Ovary (tissue), 7 donors: ENCODE measurements at regions not wholly inside any gene's neighbourhood (a gene's known extent, or its start where the extent isn't known, plus 50 kb on each side); places are given as distances from the start of the nearest gene placed in this dataset.

Experiments used
- DNase-seq, 5 donors: peaks; one replicate each; pipeline ENCODE4 v3.0.0-alpha.2; 2019 to 2020
- H3K27ac ChIP-seq, 2 donors: fragments of 200-600 bp; one replicate each; pipeline versions ENCODE4 v1.5.1 to v1.8.0; 2019 to 2022
- H3K27me3 ChIP-seq: fragments of 200-600 bp; one replicate; pipeline ENCODE4 v1.8.0; 2022
- H3K36me3 ChIP-seq: fragments of 200-600 bp; sonication (generic); one replicate; pipeline ENCODE4 v1.5.1; 2019
- H3K4me1 ChIP-seq: one replicate; pipeline ENCODE4 v1.8.1; 2013; ENCODE audit warnings: mild to moderate bottlenecking, moderate library complexity; ENCODE audit not compliant: insufficient read depth
- H3K4me3 ChIP-seq: fragments of 200-600 bp; sonication (generic); one replicate; pipeline ENCODE4 v1.5.1; 2017
- H3K9me3 ChIP-seq, 2 donors: fragments of 200-600 bp in 1 of 2; sonication (generic) in 1 of 2; one replicate each; pipeline versions ENCODE4 v1.5.1 to v1.8.1; 2013 to 2019; ENCODE audit warnings: mild to moderate bottlenecking in 1 of 2, moderate library complexity in 1 of 2
- CTCF ChIP-seq, 3 donors: fragments of 450-650 bp in 2 of 3; fragments of 200-600 bp in 1 of 3; IDR thresholded peaks; one replicate each; pipeline versions ENCODE4 v1.5.1 to v1.8.0; 2016 to 2022; ENCODE audit warnings: antibody characterized with exemption in 3 of 3, mild to moderate bottlenecking in 1 of 3
- EP300 ChIP-seq: sonication (generic); formaldehyde crosslinking; IDR thresholded peaks from one replicate; pipeline ENCODE4 v1.6.1; 2017; ENCODE audit warnings: antibody characterized with exemption
- POLR2A ChIP-seq: fragments of 450-650 bp; IDR thresholded peaks from one replicate; pipeline ENCODE4 v1.6.1; 2017; ENCODE audit warnings: antibody characterized with exemption, mild to moderate bottlenecking, moderate library complexity
- WGBS, 3 donors: extraction: QIAGEN DNeasy Blood & Tissue Kit in 1 of 3; methylation state at CpG; one replicate each; pipeline versions ENCODE4 v1.1.5 to v1.1.7; 2013 to 2017; 5-methylcytosine and 5-hydroxymethylcytosine counted together
- intact Hi-C, 4 donors: fragments of 100-400 bp; cut with DNase I; formaldehyde crosslinking; loops; one replicate each; pipeline versions ENCODE4 v1.11.0 to v1.15.1; 2022 to 2023
- donor health status: DM: no; HTN: no; CAD: no; lungs with moderate emphysema.
- donor health status: DM: no; HTN: no; CAD: no.
- donor health status: Bipolar disorder and iron deficiency.
- donor health status: DM: no; HTN: no; CAD: no.
- donor health status: DM: yes; HTN: yes; CAD: no.

- TF ChIP-seq EP300 (no peak), POLR2A (no peak), CTCF (IDR thresholded peaks at IDR 0.05) (no peak)
- no peak overlapping the region for H3K27ac ChIP-seq
- WGBS, 3 donors = 91 to 99% (median 96%) methylated on average over 1 of the region's 1 CpG
- no peaks in the 10 kb centered on the region for H3K36me3 ChIP-seq
- no peaks in the 10 kb centered on the region for H3K4me1 ChIP-seq
- intact Hi-C loops = no loop called here
- no peak for DNase-seq
- H3K27me3 ChIP-seq = no peaks in the 10 kb centered on the region
- no peaks in the 10 kb centered on the region for H3K9me3 ChIP-seq
- no peak overlapping the region for H3K4me3 ChIP-seq
Observed at GRCh38 chr5:100691548-100691947, 156.4 kb downstream of the FAM174A start.

GRCh38 chr5:100693481-100693880 lies 158.3 kb downstream of the FAM174A start:
- Histone ChIP-seq H3K4me1 (no peaks in the 10 kb centered on the region), H3K4me3 (no peak overlapping the region), H3K27me3 (no peaks in the 10 kb centered on the region), H3K9me3 (no peaks in the 10 kb centered on the region), H3K36me3 (no peaks in the 10 kb centered on the region), H3K27ac (no peak overlapping the region)
- no peak for DNase-seq
- WGBS, 3 donors = 69 to 83% (median 72%) methylated on average over 1 of the region's 1 CpG
- TF ChIP-seq CTCF (IDR thresholded peaks at IDR 0.05) = no peak
- no peak for TF ChIP-seq POLR2A
- TF ChIP-seq EP300 = no peak
- intact Hi-C loops = no loop called here

DNA sequence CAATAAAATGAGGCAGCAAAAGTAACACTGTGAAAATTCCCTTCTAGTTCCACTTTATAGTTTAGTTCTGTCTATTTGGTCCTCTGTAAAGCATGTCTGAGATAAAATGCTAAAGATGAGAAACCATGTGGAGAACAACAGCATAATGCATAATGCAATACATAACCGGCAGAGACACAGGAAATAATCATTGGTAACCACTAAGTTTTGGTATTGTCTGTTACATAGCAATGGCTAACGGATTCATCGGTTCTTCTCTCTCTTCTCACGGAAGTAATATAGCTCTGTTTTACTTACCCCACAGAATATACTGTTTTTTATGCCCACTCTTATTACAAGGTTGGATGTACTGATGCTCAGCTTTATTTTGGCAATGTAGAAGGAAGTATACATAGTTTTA lies 158.9 kb downstream of the FAM174A start:
- Histone ChIP-seq H3K36me3 (no peaks in the 10 kb centered on the region), H3K4me3 (no peak overlapping the region), H3K27ac (no peak overlapping the region), H3K4me1 (no peaks in the 10 kb centered on the region), H3K27me3 (no peaks in the 10 kb centered on the region), H3K9me3 (no peaks in the 10 kb centered on the region)
- intact Hi-C loops = no loop called here
- WGBS, 3 donors = 64 to 69% (median 66%) methylated on average over 4 of the region's 4 CpGs
- DNase-seq = no peak
- TF ChIP-seq CTCF (IDR thresholded peaks at IDR 0.05) (no peak), EP300 (no peak), POLR2A (no peak)

DNA sequence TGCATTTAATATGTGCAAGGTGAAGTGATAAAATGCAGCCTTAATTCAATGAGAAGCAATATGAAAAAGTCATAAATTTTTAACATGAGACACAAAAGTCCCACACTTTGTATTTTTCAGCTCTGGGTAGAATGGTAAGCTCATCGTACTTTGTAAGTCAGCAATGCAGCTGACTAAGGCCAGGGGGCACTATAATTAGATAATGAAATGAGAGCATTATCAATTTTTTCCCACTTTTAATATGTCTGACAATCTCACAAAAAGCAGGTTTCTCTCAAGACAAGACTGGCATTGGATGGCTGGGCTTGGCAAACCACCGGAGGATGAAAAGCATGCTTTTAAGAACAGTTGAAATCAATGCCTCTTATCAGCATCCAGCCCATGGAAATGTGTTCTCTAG lies 162.8 kb downstream of the FAM174A start:
- H3K4me1 ChIP-seq = no peaks in the 10 kb centered on the region
- TF ChIP-seq POLR2A = no peak
- no peak for TF ChIP-seq CTCF (IDR thresholded peaks at IDR 0.05)
- TF ChIP-seq EP300 = no peak
- no peaks in the 10 kb centered on the region for H3K9me3 ChIP-seq
- no peak overlapping the region for H3K27ac ChIP-seq
- WGBS, 3 donors = 75 to 87% (median 76%) methylated on average over 2 of the region's 2 CpGs
- no peak overlapping the region for H3K4me3 ChIP-seq
- H3K27me3 ChIP-seq = no peaks in the 10 kb centered on the region
- DNase-seq = no peak
- H3K36me3 ChIP-seq = no peaks in the 10 kb centered on the region
- intact Hi-C loops = no loop called here

- Histone ChIP-seq H3K9me3 (no peaks in the 10 kb centered on the region), H3K27me3 (no peaks in the 10 kb centered on the region), H3K4me3 (no peak overlapping the region), H3K27ac (no peak overlapping the region), H3K4me1 (no peaks in the 10 kb centered on the region), H3K36me3 (no peaks in the 10 kb centered on the region)
- 23 to 60% (median 40%) methylated on average over 1 of the region's 1 CpG for WGBS, 3 donors
- no peak for TF ChIP-seq CTCF (IDR thresholded peaks at IDR 0.05)
- TF ChIP-seq EP300 = no peak
- no peak for TF ChIP-seq POLR2A
- intact Hi-C loops = no loop called here
- DNase-seq = no peak
Observed at GRCh38 chr5:100706776-100707175, 171.6 kb downstream of the FAM174A start.
